Colonic mucosa (tissue), 4 donors: ENCODE measurements at regions not wholly inside any gene's neighbourhood (a gene's known extent, or its start where the extent isn't known, plus 50 kb on each side); places are given as distances from the start of the nearest gene placed in this dataset.
"Not testable (repeated sequence)": the region's sequence is repeated elsewhere in the genome, so short reads cannot be mapped to it uniquely, and the experiment has no call there.

Experiments used
- DNase-seq: peaks from one replicate; pipeline ENCODE4 v3.0.0-alpha.2; 2020
- H3K27ac ChIP-seq: fragments of 200-600 bp; one replicate; pipeline ENCODE4 v1.8.0; 2021
- H3K27me3 ChIP-seq: fragments of 200-600 bp; one replicate; pipeline ENCODE4 v1.8.0; 2021
- H3K36me3 ChIP-seq: fragments of 200-600 bp; one replicate; pipeline ENCODE4 v1.8.0; 2021
- H3K4me1 ChIP-seq: fragments of 200-600 bp; one replicate; pipeline ENCODE4 v1.8.0; 2021; ENCODE audit warnings: mild to moderate bottlenecking
- H3K4me3 ChIP-seq: fragments of 200-600 bp; one replicate; pipeline ENCODE4 v1.8.0; 2021
- H3K9ac ChIP-seq, 2 donors: one replicate each; pipeline ENCODE4 v1.7.0; 2013; ENCODE audit warnings: control low read depth in 2 of 2, low read depth in 2 of 2, low read length in 2 of 2
- H3K9me3 ChIP-seq: fragments of 200-600 bp; one replicate; pipeline ENCODE4 v1.8.0; 2021
- CTCF ChIP-seq: fragments of 200-600 bp; IDR thresholded peaks from one replicate; pipeline ENCODE4 v1.8.0; 2022; ENCODE audit warnings: antibody characterized with exemption, mild to moderate bottlenecking
- intact Hi-C: fragments of 100-400 bp; cut with DNase I; formaldehyde crosslinking; loops from one replicate; pipeline ENCODE4 v1.14.1; 2022
- donor health status: healthy.
- donor health status: DM: no; HTN: no; CAD: no.
- donor health status: DM: no; HTN: no; CAD: no.

DNA sequence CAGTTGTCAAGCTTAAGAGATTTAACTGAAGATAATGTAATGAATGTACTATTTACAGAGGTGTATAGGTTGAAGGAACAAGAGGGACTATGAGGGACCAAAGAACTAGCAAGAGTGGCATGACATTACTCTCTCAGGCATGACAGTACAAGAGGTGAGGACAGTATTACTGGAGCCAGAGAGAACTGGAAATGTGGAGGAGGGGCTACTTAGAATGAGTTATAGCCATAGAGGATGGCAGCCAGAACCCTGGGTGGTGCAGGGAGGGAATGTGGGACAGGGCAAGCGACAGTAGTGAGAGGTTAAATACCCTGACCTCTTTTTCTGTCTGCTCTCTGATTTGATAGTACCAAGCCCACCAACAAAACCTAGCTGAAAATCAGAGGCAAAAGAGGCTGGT, 122.6 kb upstream of the UGP2 start:
- H3K9ac ChIP-seq, result no peak overlapping the region
- no peaks in the 10 kb centered on the region for H3K9me3 ChIP-seq
- TF ChIP-seq CTCF, result no peak
- H3K27ac ChIP-seq, result no peak overlapping the region
- H3K27me3 ChIP-seq, result no peaks in the 10 kb centered on the region
- no peak for DNase-seq
- intact Hi-C loops, result no loop called here
- H3K4me3 ChIP-seq, result no peak overlapping the region
- H3K36me3 ChIP-seq, result no peaks in the 10 kb centered on the region
- no peaks in the 10 kb centered on the region for H3K4me1 ChIP-seq

- Histone ChIP-seq H3K4me3 (no peak overlapping the region), H3K9ac (no peak overlapping the region), H3K27me3 (no peaks in the 10 kb centered on the region), H3K36me3 (no peaks in the 10 kb centered on the region), H3K27ac (no peak overlapping the region), H3K4me1 (no peaks in the 10 kb centered on the region), H3K9me3 (no peaks in the 10 kb centered on the region)
- TF ChIP-seq CTCF, result no peak
- DNase-seq, result no peak
- intact Hi-C loops, result no loop called here
Measured at GRCh38 chr2:63721082-63721424, 120.6 kb upstream of the UGP2 start.

DNA sequence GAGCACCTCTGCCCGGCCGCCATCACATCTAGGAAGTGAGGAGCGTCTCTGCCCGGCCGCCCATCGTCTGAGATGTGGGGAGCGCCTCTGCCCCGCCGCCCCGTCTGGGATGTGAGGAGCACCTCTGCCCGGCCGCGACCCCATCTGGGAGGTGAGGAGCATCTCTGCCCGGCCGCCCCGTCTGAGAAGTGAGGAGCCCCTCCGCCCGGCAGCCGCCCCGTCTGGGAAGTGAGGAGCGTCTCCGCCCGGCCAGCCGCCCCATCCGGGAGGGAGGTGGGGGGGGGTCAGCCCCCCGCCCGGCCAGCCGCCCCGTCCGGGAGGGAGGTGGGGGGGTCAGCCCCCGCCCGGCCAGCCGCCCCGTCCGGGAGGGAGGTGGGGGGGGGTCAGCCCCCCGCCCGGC, 119.4 kb upstream of the UGP2 start:
- H3K9me3 ChIP-seq, DNase-seq, intact Hi-C loops, H3K9ac ChIP-seq, H3K36me3 ChIP-seq, H3K4me1 ChIP-seq, H3K27ac ChIP-seq, H3K4me3 ChIP-seq, H3K27me3 ChIP-seq: not testable (repeated sequence)

GRCh38 chr2:63723709-63724108, 118.0 kb upstream of the UGP2 start:
- H3K9me3 ChIP-seq, result no peaks in the 10 kb centered on the region
- TF ChIP-seq CTCF, result no peak
- H3K36me3 ChIP-seq, result no peaks in the 10 kb centered on the region
- no peaks in the 10 kb centered on the region for H3K4me1 ChIP-seq
- no peak overlapping the region for H3K9ac ChIP-seq
- intact Hi-C loops, result no loop called here
- no peak overlapping the region for H3K27ac ChIP-seq
- no peaks in the 10 kb centered on the region for H3K27me3 ChIP-seq
- H3K4me3 ChIP-seq, result no peak overlapping the region
- no peak for DNase-seq

DNA sequence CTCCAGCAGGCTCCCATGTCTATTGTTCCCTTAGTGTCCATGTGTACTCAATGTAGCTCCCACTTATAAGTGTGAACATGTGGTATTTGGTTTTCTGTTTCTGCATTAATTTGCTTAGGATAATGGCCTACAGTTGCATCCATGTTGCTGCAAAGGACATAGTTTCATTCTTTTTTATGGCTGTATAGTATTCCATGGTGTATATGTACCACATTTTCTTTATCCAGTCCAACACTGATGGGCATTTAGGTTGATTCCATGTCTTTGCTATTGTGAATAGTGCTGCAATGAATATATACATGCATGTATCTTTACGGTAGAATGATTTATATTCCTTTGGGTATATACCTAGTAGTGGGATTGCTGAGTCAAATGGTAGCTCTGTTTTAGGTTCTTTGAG, 116.5 kb upstream of the UGP2 start:
- intact Hi-C loops, H3K36me3 ChIP-seq, H3K4me1 ChIP-seq, H3K9me3 ChIP-seq, H3K4me3 ChIP-seq, H3K27me3 ChIP-seq, H3K9ac ChIP-seq, DNase-seq, H3K27ac ChIP-seq: not testable (repeated sequence)

GRCh38 chr2:63729362-63729761, 112.3 kb upstream of the UGP2 start:
- H3K9me3 ChIP-seq, result no peaks in the 10 kb centered on the region
- DNase-seq, result no peak
- H3K27me3 ChIP-seq, result no peaks in the 10 kb centered on the region
- no peak overlapping the region for H3K9ac ChIP-seq
- no peaks in the 10 kb centered on the region for H3K4me1 ChIP-seq
- intact Hi-C loops, result no loop called here
- TF ChIP-seq CTCF, result no peak
- H3K4me3 ChIP-seq, result no peak overlapping the region
- no peaks in the 10 kb centered on the region for H3K36me3 ChIP-seq
- H3K27ac ChIP-seq, result no peak overlapping the region

DNA sequence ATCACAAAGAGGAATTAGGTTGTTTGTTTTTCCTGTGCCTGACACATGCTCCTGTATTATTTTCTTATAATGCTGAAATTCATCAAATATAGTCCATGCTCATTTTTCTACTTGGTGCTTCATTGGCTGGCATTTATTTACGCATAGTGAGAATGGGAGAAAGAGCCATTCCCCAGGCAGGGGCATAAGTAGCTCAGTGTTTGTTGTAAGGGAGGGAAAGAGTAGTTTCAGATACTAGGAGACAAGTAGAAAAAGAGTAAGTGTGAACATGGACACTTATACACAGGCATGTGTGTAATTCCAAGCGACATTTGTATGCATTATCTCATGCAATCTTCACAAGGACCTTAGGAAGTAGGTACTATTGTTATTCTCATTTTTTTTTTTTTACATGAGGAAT, 111.9 kb upstream of the UGP2 start:
- TF ChIP-seq CTCF, result no peak
- H3K9ac ChIP-seq, result no peak overlapping the region
- intact Hi-C loops, result no loop called here

More for the DNA sequence above, 111.9 kb upstream of the UGP2 start:
- Histone ChIP-seq H3K27me3 (no peaks in the 10 kb centered on the region), H3K27ac (no peak overlapping the region), H3K4me3 (no peak overlapping the region), H3K36me3 (no peaks in the 10 kb centered on the region), H3K9me3 (no peaks in the 10 kb centered on the region), H3K4me1 (no peaks in the 10 kb centered on the region)
- no peak for DNase-seq
